HT1080 (cell line): ENCODE measurements at regions not wholly inside any gene's neighbourhood (a gene's known extent, or its start where the extent isn't known, plus 50 kb on each side); places are given as distances from the start of the nearest gene placed in this dataset.

ENCODE experiments used
- DNase-seq: peaks from one replicate; pipeline ENCODE4 v3.0.0-alpha.2; 2015; ENCODE audit warnings: low read depth

GRCh38 chr10:113436851-113437250, 116.0 kb upstream of the HABP2 start:
- DNase-seq, result no peak

DNA sequence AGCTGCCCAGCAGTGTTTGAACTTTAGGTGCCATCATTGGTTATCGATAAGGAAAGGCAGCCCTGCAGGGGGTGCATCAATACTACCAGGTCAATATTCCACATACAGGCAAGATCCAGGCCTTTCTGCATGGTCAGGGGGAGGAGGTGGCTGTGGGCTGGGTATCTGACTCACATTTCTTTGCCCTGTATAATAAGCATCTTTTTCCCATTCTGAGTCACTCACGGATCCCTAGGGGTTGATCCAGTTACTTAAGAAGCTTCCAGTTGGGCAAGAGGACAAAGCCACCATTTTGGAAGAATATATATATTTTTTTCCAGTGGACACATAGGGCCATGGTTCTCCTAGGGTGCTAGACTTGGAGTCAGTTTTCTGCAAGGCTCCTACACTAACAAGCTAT, 114.2 kb upstream of the HABP2 start:
- peak; percentile 46 for DNase-seq

GRCh38 chr10:113441220-113441619, 111.6 kb upstream of the HABP2 start:
- no peak for DNase-seq

GRCh38 chr10:113441686-113442270, 111.1 kb upstream of the HABP2 start:
- no peak for DNase-seq

DNA sequence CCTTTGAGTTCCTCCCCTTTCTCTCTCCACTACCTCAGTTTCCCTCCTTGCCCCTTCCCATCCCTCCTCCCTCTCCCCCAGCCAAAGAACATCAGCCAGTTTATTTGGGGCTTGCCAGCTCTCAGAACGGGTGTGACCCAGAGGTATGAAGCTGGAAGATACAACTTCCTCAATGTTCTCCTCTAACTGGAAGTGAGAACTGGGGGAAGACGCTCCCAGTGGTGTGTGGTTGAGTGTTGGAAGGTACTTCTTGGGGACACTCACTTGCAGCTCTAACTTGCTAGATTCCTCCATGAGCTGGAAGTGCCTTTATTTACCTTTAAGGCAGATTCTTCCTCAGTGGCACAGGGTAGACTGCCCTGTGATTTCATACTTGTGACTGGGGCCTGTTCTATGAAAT, 110.5 kb upstream of the HABP2 start:
- no peak for DNase-seq

- DNase-seq, result no peak
These were observed 109.5 kb upstream of the HABP2 start for GRCh38 chr10:113443141-113443925.

DNA sequence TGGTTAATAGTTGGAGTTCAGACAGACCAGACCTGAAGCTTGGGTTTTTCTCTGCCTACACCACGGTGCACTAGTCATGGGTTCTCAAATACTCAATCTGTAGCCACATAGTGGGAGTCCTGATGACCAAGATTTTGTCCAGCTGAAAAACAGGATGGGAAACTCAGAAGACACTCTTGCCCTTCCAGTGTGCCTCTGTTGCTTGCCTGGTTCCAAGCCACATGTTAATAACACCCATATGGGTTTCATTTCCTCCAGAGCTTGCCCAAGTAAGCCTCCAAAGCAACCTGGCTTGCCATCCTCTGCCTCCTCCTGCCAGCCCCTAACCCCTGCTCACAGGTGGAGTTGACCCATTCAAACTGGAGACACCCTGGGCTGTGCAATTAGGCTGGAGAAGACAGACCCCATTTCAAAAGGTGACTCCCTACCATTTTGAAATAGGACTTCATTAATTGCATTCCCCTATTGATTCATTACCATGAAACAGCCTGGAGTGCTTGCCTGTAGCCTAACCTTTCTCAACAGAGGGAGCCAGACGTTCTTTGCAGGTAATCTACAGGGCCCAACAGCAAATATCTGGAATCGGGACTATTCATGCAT, 108.0 kb upstream of the HABP2 start:
- DNase-seq, result no peak

DNA sequence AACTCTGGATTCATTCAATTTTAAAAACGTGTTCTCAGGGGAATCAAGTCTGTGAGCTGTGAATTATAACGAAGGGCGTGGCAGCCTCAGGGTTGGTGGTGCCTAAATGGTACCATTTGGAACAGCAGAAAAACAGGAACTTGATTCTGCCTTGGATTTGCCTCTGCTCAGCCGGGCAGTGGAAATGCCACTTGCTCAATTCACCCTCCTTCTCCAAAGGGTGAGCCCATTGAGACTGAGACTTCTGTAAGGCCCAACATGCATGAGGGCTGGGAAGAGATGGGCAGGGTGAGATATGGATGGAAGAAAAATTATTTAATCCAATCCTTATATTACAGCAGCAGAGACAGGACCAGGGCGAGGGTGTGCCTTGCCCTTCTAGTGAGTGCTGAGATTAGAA, 107.1 kb upstream of the HABP2 start:
- DNase-seq, result no peak

- DNase-seq, result no peak
These were observed 106.1 kb upstream of the HABP2 start for GRCh38 chr10:113446739-113447138.

- DNase-seq, result no peak
These were observed 105.6 kb upstream of the HABP2 start for GRCh38 chr10:113447278-113447677.

DNA sequence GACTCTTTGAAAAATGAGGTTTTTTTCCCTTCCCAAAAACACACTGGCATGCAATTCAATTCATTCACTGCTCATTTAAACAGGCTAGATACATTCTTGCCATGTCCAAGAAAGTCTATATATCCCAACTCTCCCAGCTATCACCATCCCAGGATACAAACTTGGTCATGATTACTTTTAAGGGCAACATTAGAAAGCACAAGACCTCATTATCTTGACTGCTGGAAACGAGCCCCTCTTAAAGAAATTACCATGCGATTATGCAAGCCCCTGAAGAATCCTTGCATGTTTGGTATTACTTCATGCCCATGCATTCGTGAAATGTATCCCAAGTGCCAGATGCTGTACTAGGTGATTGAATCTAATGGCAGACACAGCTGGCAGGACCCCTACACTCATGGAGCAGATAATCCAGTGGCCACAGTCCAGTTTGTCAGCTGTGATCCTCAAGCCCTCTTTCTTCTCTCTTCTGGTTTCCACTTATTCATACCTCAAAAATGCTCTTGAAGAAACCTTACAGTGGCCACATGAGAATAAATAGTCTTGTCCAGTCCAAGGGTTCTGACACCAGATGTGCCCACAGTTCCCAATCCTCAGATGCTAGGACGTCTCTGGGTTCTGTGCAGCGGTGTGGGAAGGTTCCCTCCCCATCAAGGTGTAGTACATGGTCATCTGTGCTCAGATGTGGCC, 103.7 kb upstream of the HABP2 start:
- DNase-seq, result no peak

- DNase-seq, result no peak
These were observed 102.6 kb upstream of the HABP2 start for GRCh38 chr10:113450046-113450804.

GRCh38 chr10:113450906-113451305, 101.9 kb upstream of the HABP2 start:
- no peak for DNase-seq

GRCh38 chr10:113452146-113452845, 100.6 kb upstream of the HABP2 start:
- DNase-seq, result no peak

DNA sequence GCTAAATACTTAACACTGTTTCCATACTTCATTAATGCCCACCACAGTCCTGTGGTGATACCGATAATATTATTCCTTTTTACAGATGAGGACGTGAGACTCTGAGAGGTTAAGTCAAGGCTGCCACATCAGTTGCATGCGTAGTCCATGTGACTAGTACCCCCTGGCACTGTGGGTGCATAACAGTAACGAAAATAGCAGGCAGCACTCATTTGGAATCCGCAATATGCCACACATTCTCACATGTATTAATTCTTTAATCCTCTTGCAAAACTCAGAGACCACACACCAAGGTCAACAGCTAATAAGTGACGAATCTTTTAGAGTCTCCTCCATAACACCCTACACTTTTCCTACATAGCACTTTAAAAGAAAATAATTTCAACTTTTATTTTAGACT, 99.5 kb upstream of the HABP2 start:
- no peak for DNase-seq

DNA sequence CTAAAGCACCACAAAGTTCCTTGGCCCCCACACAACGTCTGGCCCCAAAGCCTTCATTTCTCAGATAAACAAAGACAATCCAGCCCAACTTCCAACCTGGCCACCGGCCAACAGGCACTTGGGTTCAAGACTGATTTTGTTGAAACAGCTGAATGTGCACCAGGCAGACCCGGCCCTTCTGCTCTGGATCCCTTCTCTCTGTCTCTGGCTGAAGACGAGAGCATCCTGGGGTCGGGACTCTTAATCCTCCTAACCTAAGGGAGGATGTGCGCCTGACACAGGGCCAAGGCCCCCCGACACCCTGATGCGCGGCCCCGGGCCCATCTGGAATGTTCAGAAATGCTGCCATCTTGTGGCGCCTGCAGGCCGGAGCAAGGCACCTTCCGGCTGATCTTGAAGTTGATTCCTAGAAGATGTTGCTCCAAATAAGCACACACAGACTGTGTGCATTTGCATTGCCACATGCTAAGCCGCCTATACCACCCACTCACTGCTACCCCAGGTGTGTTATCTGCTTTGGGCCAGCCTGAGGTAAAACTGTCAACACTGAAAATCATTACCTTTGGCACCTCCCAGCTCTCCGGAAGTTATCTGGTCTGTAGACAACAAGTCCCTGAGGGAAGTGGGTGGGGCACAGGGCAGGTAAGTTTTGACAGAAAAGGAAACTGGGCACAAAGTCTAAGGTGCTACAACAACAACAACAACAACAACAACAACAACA, 98.4 kb upstream of the HABP2 start:
- peak; percentile 15 for DNase-seq

DNA sequence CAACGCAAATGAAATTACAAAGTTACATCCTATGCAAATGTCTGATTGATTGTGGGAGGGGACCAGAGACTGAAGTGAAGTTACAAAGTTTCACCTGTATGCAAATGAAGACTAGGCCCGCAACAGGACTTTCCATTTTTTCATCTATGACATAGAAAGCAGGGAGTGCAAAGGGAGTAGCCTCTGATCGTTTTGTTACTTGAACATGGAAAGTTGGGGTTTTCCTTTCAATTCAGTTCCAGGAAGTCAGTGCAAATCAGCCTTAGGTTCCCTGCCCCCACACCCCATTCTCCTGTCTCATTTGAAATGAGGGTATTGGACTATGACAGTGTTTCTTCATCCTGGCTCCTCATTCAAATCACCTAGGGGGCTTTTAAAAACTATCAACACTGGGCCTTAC, 96.9 kb upstream of the HABP2 start:
- DNase-seq, result no peak

- no peak for DNase-seq
These were observed 96.1 kb upstream of the HABP2 start for GRCh38 chr10:113456741-113457140.

- DNase-seq, result no peak
These were observed 95.4 kb upstream of the HABP2 start for GRCh38 chr10:113457408-113457807.

DNA sequence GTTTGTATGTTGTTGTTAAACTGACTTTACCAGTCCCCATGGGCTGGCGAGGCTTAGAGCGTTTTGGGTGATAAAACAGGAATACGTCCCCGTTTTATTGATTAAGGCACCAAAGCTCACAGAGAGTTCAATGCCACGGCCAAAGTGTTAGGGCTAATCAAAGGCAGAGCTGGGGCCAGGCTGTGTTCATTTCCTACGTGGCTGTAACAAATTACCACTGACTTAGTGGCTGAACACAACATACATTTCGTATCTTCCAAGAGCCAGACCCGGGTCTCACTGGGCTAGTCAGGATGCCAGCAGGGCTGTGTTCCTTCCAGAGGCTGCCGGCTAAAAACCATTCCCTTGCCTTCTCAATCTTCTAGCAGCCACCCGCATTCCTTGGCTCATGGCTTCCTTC, 94.4 kb upstream of the HABP2 start:
- DNase-seq, result no peak
